EH (cell line): ENCODE measurements at regions not wholly inside any gene's neighbourhood (a gene's known extent, or its start where the extent isn't known, plus 50 kb on each side); places are given as distances from the start of the nearest gene placed in this dataset.
"Not testable (repeated sequence)": the region's sequence is repeated elsewhere in the genome, so short reads cannot be mapped to it uniquely, and the experiment has no call there.

Source experiments
- DNase-seq: peaks from one replicate; pipeline ENCODE4 v3.0.0-alpha.2; 2015; ENCODE audit warnings: low read depth

DNA sequence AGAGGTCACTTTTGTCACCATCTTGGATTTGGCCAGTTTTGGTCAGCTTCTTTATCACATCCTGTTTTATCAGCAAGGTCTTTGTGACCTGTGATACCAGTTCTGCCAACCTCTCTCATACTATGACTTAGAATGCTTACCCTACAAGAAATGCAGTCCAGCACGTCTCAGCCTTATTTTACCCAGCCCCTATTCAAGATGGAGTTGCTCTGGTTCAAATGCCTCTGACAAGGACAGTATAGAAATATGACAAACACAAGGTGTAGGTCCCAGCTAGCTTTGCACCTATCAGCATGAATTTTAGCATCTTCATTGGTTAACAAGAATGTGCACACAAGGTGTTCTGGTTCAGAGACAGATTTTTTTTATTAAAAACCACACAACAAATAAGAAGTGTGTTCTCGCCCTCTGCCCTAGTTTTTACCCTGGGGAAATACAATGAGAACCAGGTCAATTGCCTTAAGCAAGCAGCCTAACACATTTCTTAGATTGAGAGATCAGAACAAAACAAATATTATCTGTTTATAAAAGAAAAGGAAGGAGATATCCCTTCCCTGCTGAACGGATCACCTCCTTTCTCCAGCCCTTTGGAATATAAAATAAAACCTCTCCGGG, 962.3 kb upstream of the PRKX start:
- no peak for DNase-seq

- DNase-seq, result no peak
Measured at GRCh38 chrX:4674028-4674782, 960.8 kb upstream of the PRKX start.

DNA sequence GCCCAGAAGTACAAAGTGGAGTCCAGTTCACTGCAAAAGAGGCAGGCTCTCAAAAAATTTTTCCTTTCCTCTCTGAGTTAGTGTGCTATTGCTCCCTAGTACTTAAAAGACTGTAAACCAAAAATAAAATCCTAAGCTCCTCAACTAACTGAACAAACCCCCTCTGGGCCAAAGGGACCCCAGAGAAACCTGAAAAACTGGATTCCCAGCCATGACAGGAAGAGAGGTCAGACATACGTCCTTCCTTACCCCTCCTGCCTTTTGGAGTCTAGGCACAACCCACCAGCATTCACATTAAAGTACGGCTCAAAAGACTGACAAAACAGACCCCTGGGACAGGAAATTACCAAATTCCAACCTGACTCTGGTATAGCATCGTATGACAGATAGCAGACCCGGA, 957.9 kb upstream of the PRKX start:
- no peak for DNase-seq

GRCh38 chrX:4670606-4671005, 957.2 kb upstream of the PRKX start:
- no peak for DNase-seq

- no peak for DNase-seq
Measured at GRCh38 chrX:4668802-4669536, 955.5 kb upstream of the PRKX start.

- no peak for DNase-seq
Measured at GRCh38 chrX:4663085-4663484, 949.6 kb upstream of the PRKX start.

GRCh38 chrX:4661771-4662170, 948.3 kb upstream of the PRKX start:
- no peak for DNase-seq

GRCh38 chrX:4656419-4656818, 943.0 kb upstream of the PRKX start:
- DNase-seq, result no peak

- DNase-seq, result no peak
Measured at GRCh38 chrX:4655743-4656142, 942.3 kb upstream of the PRKX start.

DNA sequence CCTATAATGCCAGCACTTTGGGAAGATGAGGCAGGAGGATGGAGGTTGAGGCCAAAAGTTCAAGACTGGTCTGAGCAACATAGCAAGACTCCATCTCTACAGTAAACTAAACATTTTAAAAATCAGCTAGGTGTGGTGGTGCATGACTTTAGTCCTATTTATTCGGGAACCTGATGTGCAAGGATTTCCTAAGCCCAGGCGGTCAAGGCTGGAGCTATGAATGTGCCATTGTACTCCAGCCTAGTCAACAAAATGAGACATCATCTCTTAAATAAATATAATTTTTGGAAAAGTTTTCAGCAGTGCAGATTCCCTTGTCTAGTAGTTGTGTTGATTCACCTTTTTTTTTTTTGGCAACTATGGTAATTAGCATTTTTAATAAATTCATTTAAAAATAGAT, 928.7 kb upstream of the PRKX start:
- DNase-seq, result no peak

GRCh38 chrX:4638036-4638435, 924.6 kb upstream of the PRKX start:
- DNase-seq, result no peak

DNA sequence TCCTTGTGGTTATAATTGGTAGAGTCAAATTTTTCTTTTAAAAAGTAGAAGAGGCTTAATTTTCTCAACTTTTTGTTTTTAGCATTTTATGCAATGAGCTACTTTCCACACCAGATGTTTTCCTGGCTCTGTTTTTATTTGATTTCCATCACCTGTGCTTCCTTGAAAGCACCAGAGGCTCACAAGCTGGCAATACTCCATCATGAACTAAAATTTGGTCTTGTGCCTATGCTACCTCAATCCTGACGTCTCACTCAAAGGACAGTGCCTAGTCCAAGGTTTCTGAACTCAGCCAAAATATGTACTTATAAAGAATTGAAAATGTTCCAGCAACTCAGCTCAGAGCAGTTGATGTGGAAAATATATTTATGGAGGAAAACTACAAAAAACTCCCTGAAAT, 914.0 kb upstream of the PRKX start:
- DNase-seq, result no peak

- DNase-seq, result no peak
Measured at GRCh38 chrX:4622486-4623167, 909.2 kb upstream of the PRKX start.

DNA sequence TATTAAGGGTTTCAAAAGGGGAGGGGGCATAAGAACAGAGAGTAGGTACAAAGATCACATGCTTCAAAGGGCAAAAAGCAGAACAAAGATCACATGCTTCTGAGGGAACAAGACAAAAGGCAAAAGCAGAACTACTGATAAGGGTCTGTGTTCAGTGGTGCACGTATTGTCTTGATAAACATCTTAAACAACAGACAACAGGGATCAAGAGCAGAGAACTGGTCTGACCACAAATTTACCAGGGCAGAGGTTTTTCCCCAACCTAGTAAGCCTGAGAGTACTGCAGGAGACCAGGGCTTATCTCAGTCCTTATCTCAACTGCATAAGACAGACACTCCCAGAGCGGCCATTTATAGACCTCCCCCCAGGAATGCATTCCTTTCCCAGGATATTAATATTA, 900.2 kb upstream of the PRKX start:
- not testable (repeated sequence) for DNase-seq

DNA sequence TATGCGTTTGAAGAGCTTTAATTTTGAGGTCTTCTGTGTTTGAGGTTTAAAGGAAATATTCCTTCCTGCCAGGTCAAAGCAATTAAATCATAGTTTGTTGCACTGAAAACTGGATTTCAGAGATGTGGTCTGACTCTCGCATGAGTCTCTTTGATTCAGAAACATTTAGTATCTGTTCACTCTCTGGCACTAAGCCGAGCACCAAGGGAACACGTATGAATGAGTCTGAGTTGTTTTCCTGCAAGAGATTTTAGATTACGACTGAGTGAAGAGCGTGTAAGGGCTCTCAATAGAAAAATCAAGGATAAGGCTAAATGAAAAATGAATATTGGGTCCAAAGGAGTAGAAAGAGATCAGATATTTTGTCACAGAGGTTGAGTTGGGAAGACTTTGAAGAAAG, 875.4 kb upstream of the PRKX start:
- DNase-seq, result no peak

GRCh38 chrX:4588466-4588865, 875.0 kb upstream of the PRKX start:
- DNase-seq, result no peak

- no peak for DNase-seq
Measured at GRCh38 chrX:4588056-4588455, 874.6 kb upstream of the PRKX start.

DNA sequence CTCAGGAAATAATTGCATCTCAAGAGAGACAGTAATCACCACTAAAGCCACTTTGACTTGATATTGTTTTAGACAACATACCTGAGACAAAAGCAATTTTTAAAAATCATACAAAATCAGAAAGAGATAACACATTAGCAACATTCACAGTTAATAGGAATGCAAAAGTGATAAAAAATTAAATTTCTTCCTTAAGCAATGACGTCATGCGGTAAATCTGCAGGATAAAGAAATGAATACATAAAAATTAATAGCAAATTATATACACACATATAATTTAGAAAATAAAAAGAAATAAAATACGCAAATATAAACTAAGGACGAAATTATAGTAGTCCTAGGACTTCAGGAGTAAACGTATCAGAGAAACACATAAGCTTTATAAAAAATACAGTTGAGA, 866.5 kb upstream of the PRKX start:
- no peak for DNase-seq

- no peak for DNase-seq
Measured at GRCh38 chrX:4579480-4579879, 866.0 kb upstream of the PRKX start.

- no peak for DNase-seq
Measured at GRCh38 chrX:4572691-4573090, 859.2 kb upstream of the PRKX start.

DNA sequence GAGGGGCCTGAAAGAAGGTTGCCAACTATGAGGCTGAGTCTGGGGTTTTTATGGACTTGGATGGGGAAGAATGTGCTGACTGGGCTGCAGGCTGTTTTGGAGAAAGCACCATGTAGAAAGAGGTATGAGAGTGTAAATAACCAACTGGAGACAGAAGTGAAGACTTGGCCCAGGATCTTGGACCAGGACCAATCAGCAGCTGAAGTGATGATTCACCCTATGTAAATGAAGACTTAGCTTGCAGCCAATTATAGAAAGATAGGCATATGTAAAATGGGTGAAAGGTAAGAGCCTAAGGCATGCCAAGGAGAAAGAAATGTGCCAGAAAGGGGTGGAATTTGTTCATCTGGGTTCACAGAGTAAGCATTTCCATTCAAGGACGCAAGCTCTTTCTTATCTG, 856.7 kb upstream of the PRKX start:
- DNase-seq, result no peak

- no peak for DNase-seq
Measured at GRCh38 chrX:4560192-4560591, 846.7 kb upstream of the PRKX start.

DNA sequence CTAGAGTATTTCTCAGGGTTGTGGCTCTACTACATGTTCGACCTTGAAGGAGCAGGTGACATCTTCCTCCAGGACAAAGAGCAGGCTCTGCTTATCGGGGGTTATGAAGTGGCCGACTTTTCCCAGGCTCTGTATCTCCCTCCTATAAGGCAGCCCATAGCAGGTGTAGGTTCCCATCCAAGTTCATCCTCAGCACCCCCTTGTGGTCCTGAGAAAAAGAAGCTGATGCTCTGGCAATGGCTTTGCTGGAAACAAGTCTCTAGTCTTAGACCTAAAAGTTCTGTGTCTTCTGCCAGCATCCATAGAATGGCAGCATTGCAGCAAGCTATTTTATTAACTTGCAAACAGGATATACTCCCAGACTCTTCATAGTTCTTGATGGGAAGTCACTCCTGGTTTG, 836.6 kb upstream of the PRKX start:
- no peak for DNase-seq
